HEK293 (cell line): ENCODE measurements at regions not wholly inside any gene's neighbourhood (a gene's known extent, or its start where the extent isn't known, plus 50 kb on each side); places are given as distances from the start of the nearest gene placed in this dataset.

Experiments used
- CTCF ChIA-PET: fragments of 350-600 bp; formaldehyde crosslinking; extraction: SDS; loops from one replicate; lab custom pipeline; 2021; ENCODE audit warnings: antibody characterized with exemption; lab: Yijun Ruan, JAX
- POLR2A ChIA-PET: fragments of 300-600 bp; formaldehyde crosslinking; extraction: SDS; loops from one replicate; lab custom pipeline; 2020; ENCODE audit warnings: antibody characterized with exemption, inconsistent platforms; lab: Yijun Ruan, JAX
- H3K27ac ChIP-seq: fragments of 200-500 bp; sonication (Bioruptor generic); 2 replicates; pipeline ENCODE4 v1.5.1; 2014; ENCODE audit warnings: low read depth, low read length, control low read depth, inconsistent platforms; ENCODE audit errors: extremely low read depth
- H3K36me3 ChIP-seq, 2 experiments: fragments of 200-500 bp in 1 of 2; sonication (Bioruptor generic) in 1 of 2; 1 replicate in 1 of 2; 2 replicates in 1 of 2; pipeline ENCODE4 v1.5.1; 2014 to 2017; ENCODE audit warnings: inconsistent platforms in 2 of 2, low read length in 2 of 2; ENCODE audit not compliant: control insufficient read depth in 2 of 2, insufficient read depth in 1 of 2
- H3K4me1 ChIP-seq: fragments of 200-500 bp; sonication (Bioruptor generic); 2 replicates; pipeline ENCODE4 v1.5.1; 2014; ENCODE audit warnings: mild to moderate bottlenecking, low read length, inconsistent platforms; ENCODE audit not compliant: control insufficient read depth, insufficient read depth
- H3K4me3 ChIP-seq: 2 replicates; pipeline ENCODE4 v1.5.1; 2011; ENCODE audit warnings: low read depth, mild to moderate bottlenecking, control low read depth, low read length, moderate library complexity
- H3K9me3 ChIP-seq: fragments of 200-500 bp; sonication (Bioruptor generic); 2 replicates; pipeline ENCODE4 v1.5.1; 2014; ENCODE audit warnings: low read depth, low read length, inconsistent platforms; ENCODE audit not compliant: control insufficient read depth, insufficient read depth
- FEZF1 ChIP-seq: fragments of 450-650 bp; formaldehyde crosslinking; IDR thresholded peaks from 2 replicates; pipeline ENCODE4 v1.5.1; 2016; ENCODE audit warnings: missing biosample characterization, missing genetic modification characterization
- HOXC10 ChIP-seq: sonication (generic); formaldehyde crosslinking; IDR thresholded peaks from 2 replicates; pipeline ENCODE4 v1.8.1; 2023; ENCODE audit warnings: mild to moderate bottlenecking, missing genetic modification reagents
- MYNN ChIP-seq: fragments of 450-650 bp; formaldehyde crosslinking; IDR thresholded peaks from 2 replicates; pipeline ENCODE4 v1.5.1; 2016; ENCODE audit warnings: missing biosample characterization, missing genetic modification characterization, borderline replicate concordance
- MZF1 ChIP-seq: fragments of 450-650 bp; formaldehyde crosslinking; IDR thresholded peaks from 2 replicates; pipeline ENCODE4 v1.5.1; 2017; ENCODE audit warnings: missing biosample characterization, missing genetic modification characterization, borderline replicate concordance
- OSR2 ChIP-seq: fragments of 450-650 bp; formaldehyde crosslinking; IDR thresholded peaks from 2 replicates; pipeline ENCODE4 v1.5.1; 2016; ENCODE audit warnings: missing biosample characterization, missing genetic modification characterization
- PRDM4 ChIP-seq: fragments of 450-650 bp; formaldehyde crosslinking; IDR thresholded peaks from 2 replicates; pipeline ENCODE4 v1.5.1; 2017; ENCODE audit warnings: missing biosample characterization, missing genetic modification characterization
- RBAK ChIP-seq: fragments of 450-650 bp; formaldehyde crosslinking; IDR thresholded peaks from 2 replicates; pipeline ENCODE4 v1.5.1; 2016; ENCODE audit warnings: missing biosample characterization, missing genetic modification characterization
- SCRT1 ChIP-seq: fragments of 450-650 bp; formaldehyde crosslinking; IDR thresholded peaks from 2 replicates; pipeline ENCODE4 v1.5.1; 2016; ENCODE audit warnings: missing biosample characterization, missing genetic modification characterization, borderline replicate concordance
- YY1 ChIP-seq: fragments of 450-650 bp; formaldehyde crosslinking; IDR thresholded peaks from 2 replicates; pipeline ENCODE4 v1.5.1; 2018; ENCODE audit warnings: missing biosample characterization, missing genetic modification characterization
- ZBTB11 ChIP-seq: fragments of 450-650 bp; formaldehyde crosslinking; conservative IDR thresholded peaks from 2 replicates; pipeline ENCODE4 v1.5.1; 2016; ENCODE audit warnings: low read depth, missing biosample characterization, missing genetic modification characterization
- ZBTB20 ChIP-seq: fragments of 450-650 bp; formaldehyde crosslinking; IDR thresholded peaks from 2 replicates; pipeline ENCODE4 v1.5.1; 2016; ENCODE audit warnings: missing biosample characterization, missing genetic modification characterization
- ZNF175 ChIP-seq: fragments of 450-650 bp; formaldehyde crosslinking; IDR thresholded peaks from 2 replicates; pipeline ENCODE4 v1.5.1; 2016; ENCODE audit warnings: missing biosample characterization, missing genetic modification characterization
- ZNF24 ChIP-seq: fragments of 450-650 bp; formaldehyde crosslinking; IDR thresholded peaks from 2 replicates; pipeline ENCODE4 v1.5.1; 2016; ENCODE audit warnings: missing biosample characterization, missing genetic modification characterization
- ZNF37A ChIP-seq: fragments of 450-650 bp; IDR thresholded peaks from 2 replicates; pipeline ENCODE4 v1.5.1; 2018; ENCODE audit warnings: missing biosample characterization, missing genetic modification characterization
- ZNF394 ChIP-seq: fragments of 450-650 bp; formaldehyde crosslinking; IDR thresholded peaks from 2 replicates; pipeline ENCODE4 v1.5.1; 2016; ENCODE audit warnings: missing biosample characterization, missing genetic modification characterization, mild to moderate bottlenecking, moderate library complexity, borderline replicate concordance
- ZNF514 ChIP-seq: fragments of 450-650 bp; formaldehyde crosslinking; IDR thresholded peaks from 2 replicates; pipeline ENCODE4 v1.5.1; 2016; ENCODE audit warnings: missing biosample characterization, missing genetic modification characterization
- ZNF529 ChIP-seq: fragments of 450-650 bp; formaldehyde crosslinking; IDR thresholded peaks from 2 replicates; pipeline ENCODE4 v1.5.1; 2017; ENCODE audit warnings: missing genetic modification characterization, missing biosample characterization; ENCODE audit not compliant: insufficient replicate concordance
- ZNF558 ChIP-seq: fragments of 450-650 bp; formaldehyde crosslinking; IDR thresholded peaks from 2 replicates; pipeline ENCODE4 v1.5.1; 2016; ENCODE audit warnings: missing biosample characterization, missing genetic modification characterization
- ZNF571 ChIP-seq: fragments of 450-650 bp; formaldehyde crosslinking; IDR thresholded peaks from 2 replicates; pipeline ENCODE4 v1.5.0; 2017; ENCODE audit warnings: missing biosample characterization, missing genetic modification characterization
- ZNF654 ChIP-seq: fragments of 450-650 bp; formaldehyde crosslinking; IDR thresholded peaks from 2 replicates; pipeline ENCODE4 v1.5.1; 2016; ENCODE audit warnings: low read depth, missing biosample characterization, missing genetic modification characterization
- ZNF670 ChIP-seq: fragments of 450-650 bp; formaldehyde crosslinking; IDR thresholded peaks from 2 replicates; pipeline ENCODE4 v1.5.1; 2016; ENCODE audit warnings: missing biosample characterization, missing genetic modification characterization, low read depth
- ZSCAN16 ChIP-seq: fragments of 450-650 bp; formaldehyde crosslinking; IDR thresholded peaks from 2 replicates; pipeline ENCODE4 v1.5.1; 2016; ENCODE audit warnings: missing biosample characterization, missing genetic modification characterization
- ZXDB ChIP-seq: fragments of 450-650 bp; formaldehyde crosslinking; IDR thresholded peaks from 2 replicates; pipeline ENCODE4 v1.5.1; 2016; ENCODE audit warnings: missing biosample characterization, missing genetic modification characterization
- TF ChIP-seq, protein P1 (sequence below): fragments of 450-650 bp; formaldehyde crosslinking; optimal IDR thresholded peaks from 2 replicates; pipeline ENCODE3; 2016; ENCODE audit warnings: missing biosample characterization, mild to moderate bottlenecking, missing genetic modification characterization
- TF ChIP-seq, protein P2 (sequence below): fragments of 450-650 bp; formaldehyde crosslinking; IDR thresholded peaks from 2 replicates; pipeline ENCODE4 v1.5.1; 2016; ENCODE audit warnings: missing biosample characterization, missing genetic modification characterization

GRCh38 chr16:62321606-62322005 lies 285.4 kb upstream of the CDH8 start:
- no peak for TF ChIP-seq ZNF514 (tag by site-specific recombination)
- TF ChIP-seq, protein P1, sequence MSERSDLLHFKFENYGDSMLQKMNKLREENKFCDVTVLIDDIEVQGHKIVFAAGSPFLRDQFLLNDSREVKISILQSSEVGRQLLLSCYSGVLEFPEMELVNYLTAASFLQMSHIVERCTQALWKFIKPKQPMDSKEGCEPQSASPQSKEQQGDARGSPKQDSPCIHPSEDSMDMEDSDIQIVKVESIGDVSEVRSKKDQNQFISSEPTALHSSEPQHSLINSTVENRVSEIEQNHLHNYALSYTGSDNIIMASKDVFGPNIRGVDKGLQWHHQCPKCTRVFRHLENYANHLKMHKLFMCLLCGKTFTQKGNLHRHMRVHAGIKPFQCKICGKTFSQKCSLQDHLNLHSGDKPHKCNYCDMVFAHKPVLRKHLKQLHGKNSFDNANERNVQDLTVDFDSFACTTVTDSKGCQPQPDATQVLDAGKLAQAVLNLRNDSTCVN (tag by site-specific recombination): no peak
- no peak for TF ChIP-seq HOXC10
- no peak for TF ChIP-seq MYNN (tag by site-specific recombination)
- no peak for TF ChIP-seq ZNF175 (tag by site-specific recombination)
- TF ChIP-seq ZNF394 (tag by site-specific recombination): no peak
- TF ChIP-seq, protein P2, sequence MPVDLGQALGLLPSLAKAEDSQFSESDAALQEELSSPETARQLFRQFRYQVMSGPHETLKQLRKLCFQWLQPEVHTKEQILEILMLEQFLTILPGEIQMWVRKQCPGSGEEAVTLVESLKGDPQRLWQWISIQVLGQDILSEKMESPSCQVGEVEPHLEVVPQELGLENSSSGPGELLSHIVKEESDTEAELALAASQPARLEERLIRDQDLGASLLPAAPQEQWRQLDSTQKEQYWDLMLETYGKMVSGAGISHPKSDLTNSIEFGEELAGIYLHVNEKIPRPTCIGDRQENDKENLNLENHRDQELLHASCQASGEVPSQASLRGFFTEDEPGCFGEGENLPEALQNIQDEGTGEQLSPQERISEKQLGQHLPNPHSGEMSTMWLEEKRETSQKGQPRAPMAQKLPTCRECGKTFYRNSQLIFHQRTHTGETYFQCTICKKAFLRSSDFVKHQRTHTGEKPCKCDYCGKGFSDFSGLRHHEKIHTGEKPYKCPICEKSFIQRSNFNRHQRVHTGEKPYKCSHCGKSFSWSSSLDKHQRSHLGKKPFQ (tag by site-specific recombination): no peak
- TF ChIP-seq YY1 (tag by site-specific recombination): no peak
- no peak for TF ChIP-seq ZSCAN16 (tag by site-specific recombination)
- TF ChIP-seq RBAK (tag by site-specific recombination): no peak
- TF ChIP-seq FEZF1 (tag by site-specific recombination): no peak
- TF ChIP-seq ZBTB11: no peak
- TF ChIP-seq ZBTB20: no peak
- TF ChIP-seq OSR2 (tag by site-specific recombination): no peak
- no peak for TF ChIP-seq ZNF529 (tag by site-specific recombination)
- Histone ChIP-seq H3K4me3 (no peak overlapping the region), H3K27ac (no peak overlapping the region), H3K36me3 (no peaks in the 10 kb centered on the region), H3K9me3 (no peaks in the 10 kb centered on the region), H3K4me1 (no peaks in the 10 kb centered on the region)
- CTCF ChIA-PET: no interaction called here
- POLR2A ChIA-PET: no interaction called here

DNA sequence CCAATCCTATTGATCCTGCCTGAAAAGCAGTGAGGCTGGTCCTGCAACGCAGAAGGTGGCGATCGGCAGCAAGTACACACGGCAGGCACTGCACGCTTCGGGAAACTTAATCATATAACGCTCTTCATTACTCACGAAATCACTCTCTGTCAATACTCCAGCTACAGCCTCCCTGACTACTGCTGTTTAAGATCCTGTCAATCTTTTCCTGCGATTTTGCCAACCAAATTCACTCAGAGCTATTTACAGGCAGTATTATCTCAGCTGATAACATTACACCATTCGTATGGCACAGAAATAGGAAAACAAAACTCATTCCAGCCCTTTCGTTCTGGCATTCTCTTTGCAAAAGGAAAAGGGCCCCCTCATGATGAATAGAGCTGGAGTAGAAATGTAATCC lies 262.4 kb upstream of the CDH8 start:
- no peaks in the 10 kb centered on the region for H3K9me3 ChIP-seq
- POLR2A ChIA-PET: no interaction called here
- H3K27ac ChIP-seq: no peak overlapping the region
- CTCF ChIA-PET: no interaction called here
- H3K4me1 ChIP-seq: no peaks in the 10 kb centered on the region
- TF ChIP-seq ZNF670 (tag by site-specific recombination): no peak
- no peak overlapping the region for H3K4me3 ChIP-seq
- H3K36me3 ChIP-seq: no peaks in the 10 kb centered on the region

DNA sequence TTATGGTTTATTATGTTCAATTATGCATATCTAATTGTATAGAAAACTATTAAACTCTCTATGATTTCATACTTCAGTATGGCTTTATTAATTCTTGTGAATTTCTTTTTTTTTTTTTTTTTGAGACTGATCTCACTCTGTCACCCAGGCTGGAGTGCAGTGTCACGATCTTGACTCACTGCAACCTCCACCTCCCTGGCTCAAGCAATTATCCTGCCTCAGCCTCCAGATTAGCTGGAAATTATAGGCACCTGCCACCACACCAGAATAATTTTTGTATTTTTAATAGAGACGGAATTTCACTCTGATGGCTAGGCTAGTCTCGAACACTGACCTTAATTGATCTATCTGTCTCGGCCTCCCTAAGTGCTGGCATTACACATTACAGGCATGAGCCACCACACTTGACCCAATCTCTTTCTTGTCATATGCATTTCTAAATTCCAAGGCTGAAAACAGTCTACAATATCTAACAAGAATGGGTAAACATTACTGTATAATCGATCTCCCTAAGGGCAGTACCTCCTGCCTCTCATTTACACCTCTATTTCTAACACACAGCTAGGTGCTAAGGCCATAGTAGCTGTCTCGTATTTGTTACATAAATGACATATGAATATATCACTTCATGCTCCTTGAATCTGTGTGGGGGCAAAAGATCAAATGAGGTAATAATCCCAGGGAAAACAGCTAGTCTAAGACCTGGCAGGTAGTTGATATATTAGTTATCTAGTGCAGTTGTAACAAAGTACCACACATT lies 258.2 kb upstream of the CDH8 start:
- Histone ChIP-seq H3K36me3 (no peaks in the 10 kb centered on the region), H3K9me3 (no peaks in the 10 kb centered on the region), H3K27ac (no peak overlapping the region), H3K4me3 (no peak overlapping the region), H3K4me1 (no peaks in the 10 kb centered on the region)
- ChIA-PET POLR2A (no interaction called here), CTCF (no interaction called here)
- TF ChIP-seq ZNF37A (tag by site-specific recombination) (no peak), PRDM4 (tag by site-specific recombination) (no peak), MZF1 (no peak), ZXDB (tag by site-specific recombination) (no peak), ZNF654 (tag by site-specific recombination) (no peak), SCRT1 (tag by site-specific recombination) (no peak), ZNF24 (tag by site-specific recombination) (no peak), ZNF571 (tag by site-specific recombination) (no peak), ZNF558 (tag by site-specific recombination) (no peak)
